ENCODE measurements at regions not wholly inside any gene's neighbourhood (a gene's known extent, or its start where the extent isn't known, plus 50 kb on each side); places are given as distances from the start of the nearest gene placed in this dataset.

DNA sequence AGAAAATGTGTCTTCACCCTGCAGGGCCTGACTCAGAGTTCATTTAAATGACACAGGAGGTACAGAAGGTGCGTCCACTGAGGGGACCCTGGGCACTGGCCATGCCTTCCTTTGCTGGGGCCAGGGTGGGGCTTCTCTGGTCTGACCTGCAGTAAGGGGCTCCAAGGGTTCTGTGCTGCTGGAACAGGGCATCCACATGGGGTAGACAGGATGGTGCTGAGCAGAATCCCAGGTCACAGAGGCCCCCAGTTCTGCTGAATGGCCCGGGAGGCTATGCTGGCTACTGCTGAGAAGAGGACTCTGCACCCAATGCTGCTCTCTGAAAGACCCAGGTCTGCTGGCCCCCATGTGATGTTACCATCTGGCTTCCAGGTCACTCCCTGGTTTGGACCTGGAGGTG, 150.4 kb upstream of the GGTLC1 start:
- no peak for DNase-seq (ENCODE audit: low read depth)

DNA sequence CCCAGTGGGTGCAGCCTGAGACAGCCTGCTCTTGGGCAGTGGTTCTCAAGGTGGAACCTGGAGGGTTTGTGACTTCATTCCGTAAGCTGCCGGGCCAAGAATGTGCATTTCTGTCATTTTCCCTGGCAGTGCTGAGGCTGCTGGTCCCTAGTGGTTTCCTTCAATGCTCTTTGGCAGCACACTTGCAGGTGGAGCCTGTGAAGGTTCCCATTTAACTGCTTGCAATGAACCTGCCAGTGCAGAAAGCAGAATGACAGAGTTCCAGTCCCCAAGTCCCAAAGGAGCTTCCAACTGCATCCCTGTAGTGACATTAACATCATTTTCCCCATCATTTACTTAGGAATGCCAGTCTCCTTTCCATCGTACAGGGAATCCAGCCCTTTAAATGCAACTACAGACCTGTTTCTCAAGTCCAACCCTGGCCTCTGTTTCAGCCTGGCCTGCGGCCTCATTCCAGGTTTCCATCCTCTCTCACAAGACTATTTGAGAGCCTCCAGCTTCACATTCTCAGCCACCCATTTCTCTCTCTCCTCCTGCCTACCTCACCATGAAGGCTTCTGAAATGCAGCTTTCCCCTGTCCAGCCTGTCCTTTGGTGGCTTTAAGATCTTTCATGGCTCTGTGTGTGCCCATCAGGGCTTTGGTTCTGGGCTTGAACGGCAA, 149.7 kb upstream of the GGTLC1 start:
- no peak for DNase-seq (ENCODE audit: low read depth)

DNA sequence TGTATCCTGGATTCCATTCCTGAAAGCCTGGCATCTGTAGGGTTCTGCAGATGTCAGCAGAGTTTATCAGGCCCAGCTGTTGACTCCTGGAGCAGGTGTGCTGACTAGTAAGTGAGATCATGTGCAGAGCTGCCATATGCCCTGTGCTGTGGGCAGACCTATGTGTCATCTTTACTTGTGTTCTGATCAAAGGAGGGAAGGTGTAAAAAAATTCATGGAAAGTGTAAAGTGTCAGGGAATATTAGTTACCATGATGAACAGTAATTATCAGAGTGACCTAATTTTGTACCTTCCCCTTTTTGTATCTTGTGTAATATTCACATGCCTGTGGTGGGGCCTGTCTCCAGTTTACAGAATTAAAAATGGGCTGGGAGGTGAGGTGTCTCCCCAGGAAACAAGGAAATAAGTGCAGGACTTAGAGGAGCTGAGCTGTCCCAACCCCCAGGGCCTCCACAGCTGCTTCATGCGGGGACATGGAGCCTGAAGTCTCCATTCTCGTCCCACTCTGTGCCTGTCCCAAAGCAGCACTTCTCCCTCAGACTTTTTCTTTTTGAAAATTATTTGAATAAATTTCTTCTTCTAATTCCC, 148.2 kb upstream of the GGTLC1 start:
- DNase-seq (ENCODE audit: low read depth): no peak

GRCh38 chr20:24135781-24136180, 147.2 kb upstream of the GGTLC1 start:
- DNase-seq (ENCODE audit: low read depth): no peak

GRCh38 chr20:24134930-24135329, 146.4 kb upstream of the GGTLC1 start:
- DNase-seq (ENCODE audit: low read depth): no peak

GRCh38 chr20:24134284-24134683, 145.7 kb upstream of the GGTLC1 start:
- no peak for DNase-seq (ENCODE audit: low read depth)

GRCh38 chr20:24132246-24132645, 143.7 kb upstream of the GGTLC1 start:
- no peak for DNase-seq (ENCODE audit: low read depth)

DNA sequence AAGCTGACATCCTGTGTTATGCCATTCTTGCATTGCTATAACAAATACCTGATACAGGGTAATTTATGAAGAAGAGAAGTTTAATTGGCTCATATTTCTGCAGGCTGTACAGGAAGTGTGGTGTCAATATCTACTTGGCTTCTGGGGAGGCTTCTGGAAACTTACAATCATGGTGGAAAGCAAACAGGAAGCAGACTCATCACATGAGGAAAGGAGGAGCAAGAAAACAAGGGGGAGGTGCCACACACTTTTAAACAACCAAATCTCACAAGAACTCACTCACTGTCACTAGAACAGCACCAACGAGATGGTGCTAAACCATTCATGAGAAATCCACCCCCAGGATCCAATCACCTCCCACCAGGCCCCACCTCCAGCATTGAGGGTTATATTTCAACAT, 143.1 kb upstream of the GGTLC1 start:
- no peak for DNase-seq (ENCODE audit: low read depth)

DNA sequence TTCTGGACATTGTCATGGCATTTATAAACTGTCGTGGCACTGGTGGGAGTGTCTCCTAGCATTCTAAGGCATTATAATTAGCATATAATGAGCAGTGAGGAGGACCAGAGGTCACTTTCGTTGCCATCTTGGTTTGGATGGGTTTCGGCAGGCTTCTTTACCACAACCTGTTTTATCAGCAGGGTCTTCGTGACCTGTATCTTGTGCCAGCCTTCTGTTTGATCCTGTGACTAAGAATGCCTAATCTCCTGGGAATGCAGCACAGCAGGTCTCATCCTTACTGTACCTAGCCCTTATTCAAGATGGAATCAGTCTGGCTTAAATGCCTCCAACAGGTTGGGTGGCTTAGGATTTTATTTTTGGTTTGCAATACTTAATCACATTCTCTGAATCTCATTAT, 142.7 kb upstream of the GGTLC1 start:
- DNase-seq (ENCODE audit: low read depth): no peak

DNA sequence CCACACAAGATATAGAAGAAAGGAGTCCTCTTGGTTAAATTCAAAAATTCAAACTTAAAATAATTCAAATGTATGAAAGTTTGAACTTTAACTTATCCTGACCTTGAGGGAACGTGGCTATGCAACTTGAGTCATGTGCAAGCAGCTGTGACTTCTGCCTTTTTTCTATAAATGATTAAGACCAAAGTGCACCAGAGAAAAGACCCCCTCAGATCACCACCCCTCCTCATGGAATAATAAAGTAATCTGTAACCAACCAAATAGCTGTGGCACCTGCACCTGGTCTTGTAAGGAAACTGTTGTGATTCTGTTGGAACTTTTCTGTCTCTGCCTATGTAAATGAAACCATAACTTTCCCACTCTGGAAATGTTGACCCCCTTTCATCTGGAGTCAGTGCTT, 141.1 kb upstream of the GGTLC1 start:
- no peak for DNase-seq (ENCODE audit: low read depth)

- no peak for DNase-seq (ENCODE audit: low read depth)
Measured at GRCh38 chr20:24124951-24125650, 136.5 kb upstream of the GGTLC1 start.

DNA sequence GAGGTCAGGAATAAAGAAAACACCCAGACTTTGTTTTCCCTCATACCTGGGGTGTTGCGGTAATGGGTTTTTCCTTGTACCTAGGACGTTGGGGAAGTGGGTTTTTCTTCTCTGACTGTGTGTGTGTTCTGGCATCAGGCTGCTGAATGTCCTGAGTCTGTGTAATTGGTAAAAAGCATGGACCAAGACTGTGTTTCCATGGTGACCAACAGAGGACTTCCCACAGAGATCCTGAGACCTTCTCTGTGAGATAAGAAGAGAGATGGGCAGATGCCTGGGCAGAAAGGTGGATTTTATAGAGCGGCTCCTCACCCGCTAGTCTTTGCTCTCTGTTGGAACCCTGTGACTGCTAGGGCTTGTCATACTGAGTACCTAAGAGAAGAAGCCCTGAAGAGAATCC, 135.4 kb upstream of the GGTLC1 start:
- no peak for DNase-seq (ENCODE audit: low read depth)

DNA sequence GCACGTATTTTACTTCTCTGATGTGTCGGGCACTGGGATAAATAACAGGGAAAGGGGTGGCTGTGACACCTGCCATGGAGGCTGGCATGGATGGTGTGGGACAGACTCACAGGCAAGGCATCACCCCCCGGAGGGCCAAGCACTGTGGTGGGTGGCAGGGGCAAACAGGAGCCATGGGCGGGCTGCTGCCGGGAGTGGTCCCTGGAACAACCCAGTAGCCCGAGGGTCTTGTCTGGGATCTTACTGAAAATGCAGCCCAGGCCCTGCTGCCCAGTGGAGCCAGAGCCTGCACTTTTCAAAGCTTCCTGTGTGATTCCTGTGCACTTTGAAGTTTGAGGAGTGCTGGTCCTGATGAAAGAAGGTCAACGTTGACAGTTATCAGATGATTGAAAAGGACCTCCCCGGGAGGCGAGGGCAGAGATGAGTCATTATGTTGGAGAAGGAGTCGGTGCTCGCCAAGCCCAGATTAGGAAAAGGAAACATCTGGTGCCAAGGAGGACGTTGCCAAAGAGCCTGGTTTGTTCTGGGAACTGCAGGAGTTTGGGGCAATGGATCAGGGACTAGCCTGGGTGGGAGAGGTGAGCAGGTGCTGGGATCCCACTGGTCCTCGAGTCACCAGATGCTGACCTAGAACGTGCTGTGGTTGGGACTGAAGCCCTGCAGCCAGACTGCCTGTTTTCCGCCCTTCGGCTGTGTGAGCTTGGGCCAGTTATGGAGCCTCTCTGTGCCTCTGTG, 130.0 kb upstream of the GGTLC1 start:
- DNase-seq (ENCODE audit: low read depth): no peak

DNA sequence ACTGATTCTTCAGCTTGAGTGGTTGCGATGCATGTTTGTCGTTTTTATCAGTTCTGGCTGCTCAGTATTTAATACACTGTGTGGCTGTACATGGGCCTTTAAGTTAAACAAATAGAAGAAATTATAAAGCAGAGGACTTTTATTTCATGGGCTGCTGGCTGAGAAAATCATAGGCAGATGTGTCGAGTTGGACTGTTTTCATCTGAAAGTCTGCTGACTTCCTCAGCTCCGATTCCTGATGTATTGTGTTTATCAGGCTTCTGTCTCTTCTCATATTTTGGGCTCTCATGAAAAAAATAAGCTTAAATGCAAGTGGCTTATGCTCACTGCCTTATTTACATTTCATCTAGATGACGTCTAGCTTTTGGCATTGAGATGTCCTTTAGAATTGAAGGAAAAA, 129.5 kb upstream of the GGTLC1 start:
- DNase-seq (ENCODE audit: low read depth): no peak

DNA sequence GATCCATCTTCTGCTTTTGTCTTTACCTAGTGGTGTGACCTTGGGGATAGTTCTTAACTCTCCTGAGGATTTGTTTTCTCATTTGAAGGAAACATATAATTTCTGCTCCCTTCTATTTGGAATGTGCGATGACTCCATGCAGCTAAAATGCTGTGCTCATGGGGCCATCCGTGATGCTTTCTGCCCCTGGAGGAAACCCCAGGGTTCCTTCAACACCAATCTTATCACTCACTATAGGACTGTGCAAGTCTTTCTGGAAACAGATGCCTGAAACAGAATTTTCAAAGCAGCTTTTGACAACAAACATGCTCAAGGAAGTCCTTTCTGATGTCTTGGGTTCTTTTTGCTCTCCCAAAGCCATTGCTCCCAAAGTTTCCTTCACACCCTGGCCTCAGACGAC, 128.8 kb upstream of the GGTLC1 start:
- no peak for DNase-seq (ENCODE audit: low read depth)

DNA sequence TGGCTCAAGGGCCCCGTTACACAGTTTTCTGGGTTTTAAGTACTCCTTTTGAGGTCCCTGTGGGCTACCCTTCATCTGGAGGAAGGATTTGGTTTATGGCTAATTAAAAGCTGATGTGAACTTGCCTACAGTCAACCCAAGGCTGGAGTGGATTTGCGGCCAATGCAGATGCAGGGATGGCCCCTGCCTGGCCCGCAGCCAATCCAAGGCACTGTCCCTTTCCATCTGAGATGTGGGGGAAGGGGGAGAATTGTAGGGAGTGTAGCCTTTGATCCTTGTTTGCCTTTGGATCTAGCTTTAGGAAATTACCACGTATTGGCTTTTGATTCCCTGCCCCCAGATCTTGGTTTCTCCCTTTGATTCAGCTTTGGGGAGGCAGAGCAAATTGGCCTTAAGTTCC, 128.0 kb upstream of the GGTLC1 start:
- no peak for DNase-seq (ENCODE audit: low read depth)

GRCh38 chr20:24112360-24112759, 123.8 kb upstream of the GGTLC1 start:
- no peak for DNase-seq (ENCODE audit: low read depth)

GRCh38 chr20:24111858-24112257, 123.3 kb upstream of the GGTLC1 start:
- no peak for DNase-seq (ENCODE audit: low read depth)

DNA sequence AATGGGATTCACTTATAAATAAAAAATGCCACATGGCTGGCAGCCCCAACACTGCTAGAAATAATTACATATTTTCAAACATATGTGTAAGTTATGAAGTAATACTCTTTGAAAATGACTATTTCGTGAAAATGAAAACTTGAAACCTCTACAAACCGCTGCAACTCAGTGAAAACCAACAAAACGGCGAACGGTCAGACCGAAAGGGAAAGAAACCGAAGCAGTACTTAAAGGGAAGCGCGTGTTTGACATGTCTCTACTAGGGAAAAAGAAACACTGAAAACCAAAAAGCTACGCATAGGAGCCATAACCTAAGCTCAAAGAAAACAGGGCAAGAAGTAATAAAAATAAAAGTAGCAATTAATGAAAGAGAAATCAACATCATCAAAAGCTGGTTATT, 121.0 kb upstream of the GGTLC1 start:
- DNase-seq (ENCODE audit: low read depth): no peak

DNA sequence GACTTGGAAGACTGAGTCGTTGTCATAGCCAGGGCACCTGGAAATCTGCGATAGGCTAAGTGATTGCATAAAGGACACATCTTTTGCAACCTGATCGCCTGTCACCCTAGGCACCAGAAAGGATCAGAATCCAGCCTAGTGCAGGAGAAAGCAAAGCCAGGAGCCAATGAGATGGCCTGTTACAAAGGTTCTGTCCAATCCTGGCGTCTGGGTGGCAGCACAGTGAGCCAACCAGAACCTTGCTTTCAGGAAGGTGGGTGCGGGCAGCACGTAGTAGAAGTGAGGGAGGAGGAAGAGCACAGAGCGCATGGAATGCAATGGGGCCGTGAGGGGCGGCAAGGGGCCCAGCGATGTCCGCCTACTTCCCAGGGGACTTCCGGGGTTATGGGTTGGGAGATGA, 120.4 kb upstream of the GGTLC1 start:
- no peak for DNase-seq (ENCODE audit: low read depth)

DNA sequence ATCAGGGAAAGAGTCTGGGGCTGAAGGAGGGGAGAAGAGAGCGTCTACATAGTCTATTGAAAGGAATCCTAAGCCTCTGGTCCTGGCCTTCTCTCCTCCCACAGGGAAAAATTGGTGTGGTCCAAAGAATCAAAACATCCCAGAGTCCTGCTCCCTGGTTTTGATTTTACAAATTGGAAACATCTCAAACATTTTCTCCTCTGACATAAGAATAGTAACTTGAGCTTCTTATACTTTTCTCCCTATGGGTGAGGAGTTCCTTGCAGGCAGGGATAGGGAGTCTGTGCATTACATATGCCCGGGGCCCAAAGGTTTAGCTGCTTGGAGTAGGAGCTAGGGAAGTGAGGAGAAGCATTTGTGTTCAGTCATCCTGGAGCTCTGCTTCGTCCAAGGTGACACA, 120.0 kb upstream of the GGTLC1 start:
- DNase-seq (ENCODE audit: low read depth): no peak

DNA sequence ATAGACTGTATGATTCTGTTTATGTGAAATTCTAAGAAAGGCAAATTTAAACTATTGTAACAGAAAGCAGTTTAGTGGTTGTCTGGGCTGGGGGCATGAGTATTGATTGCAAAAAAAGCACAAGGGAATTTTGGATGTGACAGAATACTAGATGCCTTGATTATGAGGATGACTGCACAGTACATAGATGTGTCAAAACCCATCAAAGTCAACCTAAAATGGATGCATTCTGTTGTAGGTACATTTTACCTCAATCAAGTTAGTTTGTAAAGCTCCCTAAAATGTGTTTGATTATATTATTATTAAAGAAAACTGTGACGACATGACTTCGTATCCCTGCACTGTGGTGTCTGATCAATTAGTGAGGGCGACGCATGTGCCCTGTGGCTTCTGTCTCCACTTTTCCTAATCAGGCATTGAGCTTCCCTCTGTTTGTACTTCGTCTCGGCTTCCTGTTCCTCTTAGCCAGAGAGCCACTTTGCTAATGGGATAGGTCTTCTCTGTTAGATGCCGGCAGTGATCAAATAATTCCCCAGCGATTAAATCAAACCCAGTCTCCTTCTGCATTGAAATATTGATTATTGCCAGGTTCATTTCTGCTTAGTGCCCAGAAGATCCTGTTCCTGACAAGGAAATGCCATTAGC, 118.3 kb upstream of the GGTLC1 start:
- no peak for DNase-seq (ENCODE audit: low read depth)
